ENCODE measurements at regions not wholly inside any gene's neighbourhood (a gene's known extent, or its start where the extent isn't known, plus 50 kb on each side); places are given as distances from the start of the nearest gene placed in this dataset.

DNA sequence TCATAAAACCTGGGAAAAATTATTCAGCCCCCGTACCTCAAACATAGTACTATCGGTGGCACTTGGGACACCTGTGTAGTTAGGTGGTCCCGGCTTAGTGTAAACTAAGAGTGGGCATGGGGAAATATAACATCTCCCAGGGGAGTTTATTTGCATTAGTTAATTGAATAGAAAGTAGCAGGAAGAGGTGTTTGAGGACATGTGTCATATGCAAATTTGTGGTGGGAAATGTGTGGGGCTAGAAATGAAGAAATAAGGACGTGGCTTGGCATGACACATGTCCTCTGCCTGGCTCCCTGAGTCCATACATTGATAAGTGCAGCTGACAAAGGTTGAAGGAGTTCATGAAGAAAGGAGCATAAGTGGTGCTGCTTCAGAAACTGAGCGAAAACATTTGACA lies 483.6 kb downstream of the SH2D1A start:
- no peak for DNase-seq (ENCODE audit: low spot score)

DNA sequence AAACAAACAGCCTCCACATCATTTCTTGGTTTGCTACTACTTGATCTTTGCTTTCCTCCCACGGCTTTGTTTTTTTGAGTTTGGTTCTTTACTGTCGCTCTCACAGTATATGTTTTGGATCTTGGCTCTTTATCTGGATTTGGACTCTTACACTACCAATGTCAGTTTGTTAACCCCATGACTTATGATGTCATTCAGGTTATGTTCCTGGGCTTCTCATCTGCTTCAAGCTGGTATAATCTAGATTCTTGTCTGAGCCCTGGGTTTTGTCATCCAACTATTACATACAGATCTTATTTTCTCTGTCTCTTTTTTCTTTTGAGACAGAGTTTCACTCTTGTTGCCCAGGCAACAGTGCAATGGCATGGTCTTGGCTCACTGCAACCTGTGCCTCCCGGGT lies 482.9 kb upstream of the TEX13C start:
- DNase-seq (ENCODE audit: low spot score), result no peak

DNA sequence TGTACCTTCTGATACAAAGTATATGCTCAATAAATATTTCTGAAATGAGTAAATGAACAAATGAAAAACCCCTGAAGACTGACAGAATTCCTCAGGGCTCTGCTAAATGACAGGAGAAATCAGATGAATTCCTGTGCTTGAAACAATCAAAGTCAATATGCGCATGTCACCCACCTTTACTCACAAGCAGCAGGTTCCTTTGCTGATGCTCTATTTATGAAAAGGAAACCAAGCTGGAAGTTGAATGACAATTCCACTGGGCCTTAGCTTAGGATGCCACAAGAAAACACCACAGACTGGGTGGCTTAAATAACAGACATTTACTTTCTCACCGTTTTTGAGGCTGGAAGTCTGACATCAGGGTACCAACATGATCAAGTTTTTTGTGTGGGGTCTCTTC lies 477.5 kb upstream of the TEX13C start:
- DNase-seq (ENCODE audit: low spot score), result no peak

DNA sequence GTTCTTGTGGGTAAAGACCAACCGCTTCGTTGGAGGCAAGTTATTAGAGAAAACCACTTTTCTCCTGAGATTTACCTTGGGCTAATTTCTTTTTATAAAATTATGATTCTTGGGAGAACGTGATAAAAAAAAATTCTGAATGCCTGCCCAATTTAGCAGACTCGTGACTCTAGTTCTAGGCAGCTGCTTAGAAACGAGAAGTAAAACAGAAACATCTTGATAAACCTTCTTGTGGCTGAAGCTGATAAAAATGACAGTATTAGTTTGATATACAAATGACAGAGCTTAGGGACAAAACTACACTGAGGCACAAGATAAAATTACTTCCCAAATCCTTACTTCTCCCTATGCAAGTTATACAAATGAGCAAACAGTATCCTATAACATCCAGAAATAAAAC lies 458.9 kb upstream of the TEX13C start:
- no peak for DNase-seq (ENCODE audit: low spot score)

DNA sequence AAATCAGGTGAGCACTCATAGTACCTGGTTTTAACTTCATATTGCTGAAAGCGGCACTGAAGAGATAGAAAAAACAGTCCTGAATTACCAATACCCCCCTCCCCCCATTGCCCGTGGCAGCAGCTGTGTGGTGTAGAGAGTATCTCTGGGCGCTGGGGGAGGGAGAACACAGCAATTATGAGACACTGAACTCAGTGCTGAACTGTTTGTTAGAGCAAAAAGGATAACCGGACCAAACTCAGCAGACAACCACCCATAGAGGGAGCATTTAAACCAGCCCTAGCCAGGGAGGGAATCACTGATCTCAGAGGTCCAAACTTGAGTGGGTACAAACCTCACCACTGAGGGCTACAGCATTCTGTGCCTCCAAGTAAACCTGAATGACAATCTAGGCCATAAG lies 457.4 kb upstream of the TEX13C start:
- DNase-seq (ENCODE audit: low spot score), result no peak

DNA sequence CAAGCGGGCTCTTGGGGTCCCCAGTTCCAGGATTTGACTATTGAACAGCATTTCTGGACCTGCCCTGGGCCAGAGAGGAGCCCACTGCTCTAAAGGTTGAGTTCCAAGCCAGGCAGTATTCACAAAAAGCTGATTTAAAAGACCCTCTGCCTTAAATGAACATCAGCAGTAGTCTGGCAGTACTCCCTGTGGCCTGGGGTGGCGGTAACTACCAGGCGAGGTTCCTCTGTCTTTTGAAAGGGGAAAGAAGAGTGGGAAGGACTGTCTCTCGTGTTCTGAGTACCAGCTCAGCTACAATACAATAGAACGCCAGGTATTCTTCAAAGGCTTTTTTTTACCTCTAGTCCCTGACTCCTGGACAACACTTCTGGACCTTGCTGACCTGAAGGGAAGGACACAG lies 456.4 kb upstream of the TEX13C start:
- DNase-seq (ENCODE audit: low spot score), result no peak

DNA sequence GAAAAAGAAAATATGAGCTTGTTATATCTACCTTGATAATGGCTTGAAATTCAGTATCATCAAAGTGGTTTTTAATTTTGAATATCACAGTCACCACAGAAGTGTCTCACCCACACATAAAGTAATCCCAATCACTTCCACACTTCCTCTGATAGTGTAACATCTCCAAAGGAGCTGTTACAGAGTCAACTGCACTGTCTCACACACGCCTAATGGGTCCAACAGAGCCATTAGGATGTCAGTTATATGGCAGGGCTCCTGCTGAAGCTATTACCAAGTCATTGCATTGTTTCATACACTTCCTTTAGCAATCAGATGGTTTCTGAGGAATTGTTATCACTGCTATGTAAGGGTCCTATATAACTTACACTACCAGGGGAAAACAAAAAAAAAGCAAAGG lies 432.1 kb upstream of the TEX13C start:
- no peak for DNase-seq (ENCODE audit: low spot score)

DNA sequence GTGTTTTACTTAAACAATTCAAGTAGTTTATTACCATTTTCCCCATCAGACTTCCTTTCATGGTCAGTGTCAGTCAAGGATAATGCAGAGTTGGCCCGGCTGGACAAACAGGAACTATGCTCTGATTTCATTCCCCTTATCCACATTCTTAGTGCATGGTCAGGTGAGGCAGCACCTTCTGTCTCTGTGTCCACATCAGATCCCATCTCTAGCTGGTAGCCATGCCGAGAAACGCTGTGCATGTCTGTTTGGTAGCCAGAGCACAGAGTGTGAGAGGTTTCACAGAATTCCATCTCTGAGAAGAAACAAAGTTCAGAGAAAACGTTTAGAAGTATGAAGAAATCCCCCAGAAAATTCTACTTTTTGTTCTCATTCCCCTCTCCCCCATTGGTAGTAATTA lies 423.7 kb upstream of the TEX13C start:
- DNase-seq (ENCODE audit: low spot score), result no peak

DNA sequence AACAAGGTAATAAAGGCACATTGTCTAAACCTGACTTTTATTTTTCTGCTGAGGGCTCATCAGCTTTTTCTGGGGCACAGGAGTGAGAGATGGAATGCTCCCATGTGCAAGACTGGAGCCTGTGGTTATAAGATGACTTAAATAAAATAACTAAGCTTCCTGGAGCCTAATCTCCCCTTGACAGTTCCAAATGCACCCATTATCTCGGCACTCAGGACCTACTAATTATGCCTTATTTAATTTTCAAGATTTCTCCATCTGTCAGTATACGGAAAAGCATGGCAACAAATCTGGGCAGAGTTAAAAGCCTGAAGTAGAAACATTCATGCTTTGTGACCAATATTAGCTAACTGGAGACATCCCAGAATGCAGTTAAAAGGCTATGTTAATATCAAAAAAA lies 416.7 kb upstream of the TEX13C start:
- DNase-seq (ENCODE audit: low spot score), result no peak

DNA sequence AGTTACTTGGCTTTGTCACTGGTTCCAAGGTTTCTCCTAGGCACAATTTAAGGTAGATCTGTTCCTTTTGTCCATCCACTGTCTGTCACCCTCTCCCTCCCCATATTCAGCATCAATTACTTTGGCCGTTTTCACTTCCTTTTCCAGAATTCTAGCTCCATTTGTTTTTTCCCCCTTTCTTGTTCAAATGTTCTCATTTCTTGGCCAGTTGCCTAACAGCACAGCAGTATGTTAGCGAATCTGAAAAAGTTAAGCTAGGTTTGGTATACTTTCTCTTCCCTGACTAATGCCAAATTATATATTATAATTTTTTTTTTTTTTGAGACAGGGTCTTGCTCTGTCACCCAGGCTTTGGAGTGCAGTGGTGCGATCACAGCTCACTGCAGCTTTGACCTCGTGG lies 409.1 kb upstream of the TEX13C start:
- no peak for DNase-seq (ENCODE audit: low spot score)

DNA sequence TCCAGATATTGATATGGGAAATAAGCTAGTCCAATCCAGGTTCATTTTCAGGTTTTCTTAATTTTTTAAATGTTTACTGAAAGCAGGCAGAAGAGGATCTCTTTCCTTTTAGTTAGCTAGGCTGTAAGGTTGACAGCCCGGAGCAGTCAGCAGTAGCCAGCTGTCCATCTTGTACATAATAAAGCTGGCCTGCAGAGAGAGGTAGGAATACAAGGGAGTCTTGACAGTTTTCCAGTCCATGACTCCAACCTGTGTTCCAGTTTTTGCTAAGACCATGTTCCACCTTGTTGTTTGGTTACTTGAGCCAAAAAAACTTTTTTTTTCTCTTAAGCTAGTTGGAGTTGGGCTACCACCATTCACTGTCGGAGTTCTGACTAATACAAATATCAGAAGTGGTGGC lies 402.7 kb upstream of the TEX13C start:
- DNase-seq (ENCODE audit: low spot score), result no peak

DNA sequence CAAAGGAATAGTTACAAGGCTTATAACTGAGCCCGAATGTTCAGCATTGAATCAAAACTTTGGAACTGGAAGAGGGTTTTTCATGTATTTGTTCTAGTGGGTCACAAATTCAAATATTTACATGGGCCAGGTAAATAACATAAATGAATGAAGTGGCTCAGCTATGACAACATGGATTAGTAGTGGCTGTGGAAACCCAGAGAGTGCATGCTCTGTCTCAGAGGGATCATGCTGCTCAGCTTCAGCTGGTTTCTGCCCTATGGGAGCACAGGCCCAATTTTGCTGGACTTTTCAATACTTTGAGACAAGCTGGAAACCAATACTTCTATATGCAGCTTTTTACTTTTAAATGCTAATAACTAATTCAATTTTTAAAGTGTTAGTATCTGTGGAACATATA lies 394.0 kb upstream of the TEX13C start:
- DNase-seq (ENCODE audit: low spot score), result no peak

DNA sequence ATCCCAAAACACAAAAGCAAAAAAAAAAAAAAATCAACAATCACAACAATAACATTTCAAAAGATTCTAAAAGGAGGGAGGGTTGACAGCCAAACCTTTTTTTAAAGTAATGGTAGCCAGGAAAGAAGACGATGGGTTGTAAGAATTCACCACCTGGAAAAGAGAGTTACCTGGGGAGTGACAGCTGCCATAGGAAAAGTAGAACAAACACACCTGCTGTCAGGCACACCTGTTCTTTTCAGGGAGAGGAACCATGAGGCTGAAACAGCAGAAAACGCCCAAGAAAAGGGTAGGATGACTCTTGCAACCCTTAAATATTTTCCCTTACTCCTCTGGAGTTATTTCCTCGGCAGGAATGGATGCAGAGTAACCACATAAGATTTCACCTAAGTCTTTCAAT lies 388.4 kb upstream of the TEX13C start:
- no peak for DNase-seq (ENCODE audit: low spot score)

DNA sequence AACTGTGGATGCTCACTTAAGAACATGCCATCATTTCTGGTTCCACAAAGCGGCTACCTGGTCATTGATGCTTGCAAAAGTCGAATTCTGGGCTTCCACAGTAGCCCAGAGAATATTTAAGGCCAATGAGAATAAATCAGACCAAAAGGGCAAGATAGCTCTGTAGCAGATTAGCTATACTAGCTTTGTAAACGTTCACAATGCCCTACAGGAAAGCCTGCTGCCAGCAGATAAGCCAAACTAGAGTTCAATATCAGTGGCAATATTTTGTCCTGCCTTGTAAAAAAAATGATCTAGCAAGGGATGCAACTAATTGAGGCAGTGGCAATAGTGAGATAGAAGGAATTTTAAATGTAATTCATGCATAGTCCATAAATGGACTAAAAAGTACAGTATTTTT lies 387.7 kb upstream of the TEX13C start:
- DNase-seq (ENCODE audit: low spot score), result no peak

DNA sequence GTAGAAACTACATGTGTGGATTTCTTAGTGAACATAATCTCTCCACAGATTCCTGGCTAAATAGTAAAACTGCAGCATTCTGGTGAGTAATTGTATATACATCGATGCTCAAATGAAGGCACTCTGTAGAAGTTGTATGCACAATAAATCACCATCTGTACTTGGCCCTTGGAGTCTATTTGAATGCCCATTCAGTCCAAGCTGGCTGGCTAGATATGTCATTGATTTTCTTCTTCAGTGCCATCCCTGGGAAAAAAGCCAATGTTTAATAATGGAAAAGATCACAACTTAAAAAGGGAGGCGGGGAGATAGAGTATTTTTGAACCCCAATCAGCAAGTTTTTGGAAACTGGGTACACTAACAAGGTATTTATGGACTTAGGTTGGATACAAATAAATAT lies 381.0 kb upstream of the TEX13C start:
- DNase-seq (ENCODE audit: low spot score), result no peak

DNA sequence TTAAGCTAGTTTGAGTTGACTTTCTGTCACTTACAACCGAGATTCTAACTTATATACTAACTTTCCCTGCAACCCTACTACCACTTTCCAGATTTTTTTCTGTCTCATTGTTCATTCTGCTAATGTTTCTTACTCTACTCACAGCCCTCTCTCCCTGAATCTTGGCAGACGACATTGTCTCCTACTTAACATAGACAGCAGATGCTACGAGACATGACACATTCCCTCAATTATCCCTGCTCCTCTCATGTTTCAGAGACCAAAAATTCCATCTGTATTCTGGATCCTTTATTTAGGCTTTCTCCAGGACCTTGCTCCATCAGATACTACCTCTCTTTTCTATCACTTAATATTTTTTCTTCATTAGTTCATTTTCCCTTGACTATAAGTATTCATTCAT lies 379.1 kb upstream of the TEX13C start:
- no peak for DNase-seq (ENCODE audit: low spot score)

DNA sequence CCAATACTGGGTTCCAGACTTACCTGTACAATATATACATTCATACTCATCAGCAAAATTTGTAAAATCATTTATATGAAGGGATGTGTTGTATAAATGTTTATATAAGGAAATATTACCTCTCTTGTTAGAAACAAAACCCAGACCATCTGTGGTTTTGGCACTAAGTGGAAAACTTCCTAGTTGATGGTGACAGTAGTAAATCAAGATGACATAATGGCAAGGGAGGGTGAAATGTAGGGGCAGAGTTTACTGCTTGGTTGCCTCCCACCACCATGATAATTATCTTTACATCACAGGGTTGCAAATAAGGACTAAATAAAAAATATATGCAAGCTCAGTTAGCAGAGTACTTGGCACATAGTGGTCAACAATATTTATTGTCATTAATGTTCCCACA lies 365.3 kb upstream of the TEX13C start:
- DNase-seq (ENCODE audit: low spot score), result no peak

DNA sequence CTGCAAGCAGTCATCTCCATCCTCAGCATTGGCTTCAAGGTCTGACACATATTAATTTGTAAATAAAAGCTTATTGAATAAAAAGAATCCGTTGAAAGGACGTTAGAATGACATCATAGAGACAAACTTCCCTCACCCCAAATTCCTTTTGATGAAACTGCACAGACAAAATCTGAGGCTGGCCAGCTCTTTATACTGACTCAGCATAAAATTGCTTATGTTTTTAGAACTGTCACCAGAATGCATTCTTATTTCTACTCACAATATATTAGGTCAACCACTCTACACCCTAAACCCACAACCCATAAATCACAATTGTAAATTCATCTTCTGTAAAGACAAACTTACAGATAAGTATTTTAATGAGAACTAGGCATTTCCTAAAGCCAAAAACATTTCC lies 359.2 kb upstream of the TEX13C start:
- DNase-seq (ENCODE audit: low spot score), result no peak

DNA sequence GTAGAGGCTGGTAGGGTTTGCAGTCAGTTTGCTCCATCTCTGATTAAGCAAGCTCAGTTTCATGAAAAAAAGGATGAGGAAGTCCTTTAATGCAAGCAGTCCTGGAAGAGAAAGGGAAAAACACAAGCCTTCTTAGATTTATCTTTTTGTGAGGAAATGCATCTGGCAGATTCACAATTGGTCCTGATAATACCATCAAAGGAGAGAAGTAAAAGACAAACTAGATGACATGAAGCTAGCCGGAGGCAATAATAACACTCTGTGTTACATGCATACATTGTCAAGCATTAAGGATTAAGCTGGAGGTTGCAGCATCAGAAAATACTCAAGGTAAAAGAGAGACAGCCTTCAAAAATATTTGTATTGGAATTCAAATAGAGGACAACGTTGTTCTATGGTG lies 356.0 kb upstream of the TEX13C start, which contains the start of gene TENM1:
Gene TENM1, minus strand, starts transcription at position 101 of the 400 bp plus-strand sequence.
- DNase-seq (ENCODE audit: low spot score), result no peak

DNA sequence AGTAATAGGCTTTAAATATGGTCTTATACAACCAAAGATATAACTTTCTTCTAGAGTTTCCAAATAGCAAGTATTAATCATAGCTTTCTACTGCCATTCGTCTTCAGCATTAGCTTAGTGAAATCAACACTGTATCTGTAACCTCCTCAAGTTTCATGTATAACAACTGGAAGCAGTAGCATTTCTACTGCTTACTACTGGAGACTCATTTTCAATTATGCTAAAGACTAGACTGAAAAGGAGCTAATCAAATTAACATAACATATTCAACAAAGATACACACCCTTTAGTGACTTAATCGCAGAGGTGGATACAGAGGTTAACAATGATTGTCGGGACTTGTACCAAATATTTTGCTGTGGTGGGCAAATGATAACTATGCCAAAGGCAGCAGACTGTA lies 344.2 kb upstream of the TEX13C start:
- no peak for DNase-seq (ENCODE audit: low spot score)

DNA sequence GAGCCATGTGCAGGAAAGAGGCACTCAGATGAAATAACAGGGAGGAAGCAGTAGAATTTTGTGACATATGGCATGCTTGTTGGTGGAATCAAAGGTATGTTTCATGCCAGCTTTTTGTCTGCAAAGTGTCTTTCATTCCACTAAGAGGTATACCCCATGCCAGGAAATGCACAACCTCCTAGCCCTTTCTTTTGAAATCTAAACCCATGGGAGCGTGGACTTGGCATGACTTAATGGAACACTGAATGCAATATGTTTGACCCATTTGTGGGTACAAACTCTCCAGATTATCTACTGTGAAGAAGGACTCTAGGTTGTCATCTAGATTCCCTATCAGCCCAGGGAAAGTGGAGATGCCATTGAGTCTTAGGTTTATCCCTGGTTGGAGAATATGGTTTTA lies 338.3 kb upstream of the TEX13C start:
- DNase-seq (ENCODE audit: low spot score), result no peak

DNA sequence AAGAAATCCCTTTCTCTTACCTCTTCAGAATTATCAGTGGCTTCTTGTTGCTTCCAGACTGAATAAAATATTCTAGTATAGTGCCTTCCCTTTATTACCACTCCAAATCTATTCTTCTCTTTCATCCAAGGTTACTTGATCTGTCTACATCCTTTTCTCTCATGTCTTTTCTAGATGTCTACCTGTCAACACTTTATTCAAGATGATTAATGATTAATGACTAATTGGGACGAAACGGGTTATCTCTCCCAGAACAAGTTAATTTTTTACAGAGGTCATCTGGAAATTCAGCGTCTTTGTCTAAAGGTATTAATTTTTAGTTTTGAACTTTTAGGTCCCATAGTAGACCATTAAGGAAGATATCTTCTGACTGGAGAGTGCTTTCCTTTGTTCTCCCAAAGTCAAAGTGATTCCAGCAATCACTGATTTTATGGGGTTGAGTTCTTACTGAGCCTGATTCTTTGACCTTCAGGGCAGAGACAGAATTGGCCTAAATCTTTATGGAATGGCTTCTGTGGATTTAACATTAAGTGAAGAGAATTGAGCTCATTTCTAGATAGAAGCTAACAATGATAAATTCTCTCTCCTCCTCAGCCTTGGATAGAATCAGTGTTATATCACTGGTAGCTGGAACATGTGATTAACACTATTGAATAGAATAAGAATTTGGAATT lies 335.4 kb upstream of the TEX13C start:
- no peak for DNase-seq (ENCODE audit: low spot score)

DNA sequence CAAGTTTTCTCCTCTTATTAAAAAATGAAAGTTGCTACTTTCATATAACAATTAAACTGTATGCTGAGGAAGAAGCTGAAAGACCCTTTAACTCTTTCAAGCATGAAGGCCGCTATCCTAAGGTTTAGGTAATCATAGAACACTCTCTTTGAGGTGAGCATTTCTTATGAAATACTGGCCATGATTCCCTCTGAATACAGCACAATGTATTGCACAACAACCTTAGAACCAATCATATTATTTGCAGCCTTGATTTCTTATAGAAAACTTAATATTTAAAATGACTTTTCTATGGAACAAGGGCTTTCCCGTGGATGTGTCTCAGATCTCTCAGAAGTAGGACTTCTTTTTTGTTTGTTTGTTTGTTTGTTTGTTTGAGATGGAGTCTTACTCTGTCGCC lies 333.4 kb upstream of the TEX13C start:
- DNase-seq (ENCODE audit: low spot score), result no peak

DNA sequence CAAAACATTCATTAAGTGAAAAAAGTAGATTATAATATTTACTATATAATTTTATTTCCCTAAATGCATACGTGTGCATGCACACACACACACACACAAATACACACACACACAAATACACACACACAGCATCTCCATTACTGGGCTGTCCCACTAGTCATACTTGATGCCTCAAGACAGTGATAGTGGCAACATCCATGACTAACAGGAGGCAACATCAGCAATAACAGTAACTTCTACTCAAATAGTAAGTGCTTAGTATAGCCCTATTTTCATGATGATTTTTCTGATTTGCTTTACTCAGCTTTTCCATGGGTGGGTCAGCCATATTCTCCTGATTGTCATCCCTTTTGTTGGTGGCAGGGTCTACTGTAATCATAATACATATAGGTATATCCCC lies 325.9 kb upstream of the TEX13C start:
- DNase-seq (ENCODE audit: low spot score), result no peak

DNA sequence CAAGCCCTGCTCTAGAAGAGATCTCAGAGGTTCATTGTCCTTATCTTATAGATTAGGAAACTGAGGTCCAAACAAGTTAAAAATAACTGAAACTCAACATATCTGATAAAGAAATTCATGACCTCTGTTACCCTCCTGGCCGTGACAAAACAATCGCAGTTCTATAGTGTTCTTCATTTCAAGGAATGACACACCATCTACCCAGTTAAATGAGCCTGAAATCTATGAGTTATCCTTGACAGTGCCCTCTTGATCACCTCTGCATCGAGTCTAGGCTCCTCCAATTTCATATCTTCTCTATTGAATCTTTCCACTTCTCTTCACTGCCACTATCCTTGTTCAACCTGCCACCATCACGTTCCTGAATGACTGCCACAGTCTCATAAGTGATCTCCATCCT lies 325.3 kb upstream of the TEX13C start:
- no peak for DNase-seq (ENCODE audit: low spot score)
